ENCODE measurements at regions not wholly inside any gene's neighbourhood (a gene's known extent, or its start where the extent isn't known, plus 50 kb on each side); places are given as distances from the start of the nearest gene placed in this dataset.

- Histone ChIP-seq H3K27me3 (ENCODE audit: control insufficient read depth in 4 of 4, insufficient read depth in 4 of 4, low read length in 3 of 4) (peaks cover 0 to 4% (median 1%) of the 10 kb centered on the region in 4 donors), H3K27ac (ENCODE audit: low read depth in 1 of 2, low read length in 2 of 2) (no peak overlapping the region), H3K4me1 (ENCODE audit: control insufficient read depth in 4 of 4, insufficient read depth in 4 of 4, low read length in 3 of 4) (no peaks in the 10 kb centered on the region), H3K9me3 (ENCODE audit: control insufficient read depth in 4 of 4, low read length in 3 of 4) (no peaks in the 10 kb centered on the region), H3K9ac (ENCODE audit: low read depth in 1 of 2, low read length in 2 of 2) (no peak overlapping the region), H3K4me3 (ENCODE audit: low read depth in 1 of 3, low read length in 3 of 3) (no peak overlapping the region), H3K36me3 (ENCODE audit: control insufficient read depth in 4 of 4, insufficient read depth in 3 of 4, low read depth in 1 of 4, low read length in 3 of 4) (no peaks in the 10 kb centered on the region)
- 45% methylated on average over 2 of the region's 2 CpGs for WGBS
- no peak for DNase-seq (ENCODE audit: low spot score)
- TF ChIP-seq FOXA2 (IDR thresholded peaks at IDR 0.05) (no peak), CTCF (IDR thresholded peaks at IDR 0.05; ENCODE audit: low read depth, low read length, missing input control) (no peak), ATF3 (IDR thresholded peaks at IDR 0.05) (no peak), MAX (IDR thresholded peaks at IDR 0.05) (no peak), RXRA (IDR thresholded peaks at IDR 0.05) (no peak), YY1 (IDR thresholded peaks at IDR 0.05) (no peak), HNF4A (conservative IDR thresholded peaks at IDR 0.05) (no peak), SP1 (IDR thresholded peaks at IDR 0.05) (no peak), ZBTB33 (IDR thresholded peaks at IDR 0.05) (no peak), FOXA1 (IDR thresholded peaks at IDR 0.05) (no peak), HNF4G (IDR thresholded peaks at IDR 0.05) (no peak)
Observed at GRCh38 chr5:152072091-152072490, 147.4 kb upstream of the GLRA1 start.

GRCh38 chr5:152070591-152070990, 145.9 kb upstream of the GLRA1 start:
- H3K27ac ChIP-seq (ENCODE audit: low read depth in 1 of 2, low read length in 2 of 2): no peak overlapping the region
- TF ChIP-seq JUND (IDR thresholded peaks at IDR 0.05) (no peak), HNF4G (IDR thresholded peaks at IDR 0.05) (no peak), ZBTB33 (IDR thresholded peaks at IDR 0.05) (no peak)
- peaks cover 0 to 4% (median 1%) of the 10 kb centered on the region in 4 donors for H3K27me3 ChIP-seq (ENCODE audit: control insufficient read depth in 4 of 4, insufficient read depth in 4 of 4, low read length in 3 of 4)
- H3K9ac ChIP-seq (ENCODE audit: low read depth in 1 of 2, low read length in 2 of 2): no peak overlapping the region
- H3K9me3 ChIP-seq (ENCODE audit: control insufficient read depth in 4 of 4, low read length in 3 of 4): no peaks in the 10 kb centered on the region
- WGBS: 61% methylated on average over 2 of the region's 2 CpGs
- no peaks in the 10 kb centered on the region for H3K4me1 ChIP-seq (ENCODE audit: control insufficient read depth in 4 of 4, insufficient read depth in 4 of 4, low read length in 3 of 4)
- H3K36me3 ChIP-seq (ENCODE audit: control insufficient read depth in 4 of 4, insufficient read depth in 3 of 4, low read depth in 1 of 4, low read length in 3 of 4): no peaks in the 10 kb centered on the region
- no peak overlapping the region for H3K4me3 ChIP-seq (ENCODE audit: low read depth in 1 of 3, low read length in 3 of 3)
- no peak for DNase-seq (ENCODE audit: low spot score)

GRCh38 chr5:152066784-152067183, 142.1 kb upstream of the GLRA1 start:
- Histone ChIP-seq H3K4me3 (ENCODE audit: low read depth in 1 of 3, low read length in 3 of 3) (no peak overlapping the region), H3K9ac (ENCODE audit: low read depth in 1 of 2, low read length in 2 of 2) (no peak overlapping the region), H3K9me3 (ENCODE audit: control insufficient read depth in 4 of 4, low read length in 3 of 4) (no peaks in the 10 kb centered on the region), H3K27me3 (ENCODE audit: control insufficient read depth in 4 of 4, insufficient read depth in 4 of 4, low read length in 3 of 4) (no peaks in the 10 kb centered on the region), H3K27ac (ENCODE audit: low read depth in 1 of 2, low read length in 2 of 2) (no peak overlapping the region), H3K36me3 (ENCODE audit: control insufficient read depth in 4 of 4, insufficient read depth in 3 of 4, low read depth in 1 of 4, low read length in 3 of 4) (no peaks in the 10 kb centered on the region), H3K4me1 (ENCODE audit: control insufficient read depth in 4 of 4, insufficient read depth in 4 of 4, low read length in 3 of 4) (no peaks in the 10 kb centered on the region)
- 74% methylated on average over 3 of the region's 3 CpGs for WGBS
- DNase-seq (ENCODE audit: low spot score): no peak
- TF ChIP-seq RXRA (IDR thresholded peaks at IDR 0.05) (no peak), HNF4A (conservative IDR thresholded peaks at IDR 0.05) (no peak), EGR1 (IDR thresholded peaks at IDR 0.05; ENCODE audit: low read depth in 2 of 2) (no peak), RAD21 (IDR thresholded peaks at IDR 0.05) (no peak), ATF3 (IDR thresholded peaks at IDR 0.05) (no peak), MAX (IDR thresholded peaks at IDR 0.05) (no peak), NR2F2 (IDR thresholded peaks at IDR 0.05) (no peak), TAF1 (conservative IDR thresholded peaks at IDR 0.05) (no peak), JUND (IDR thresholded peaks at IDR 0.05) (no peak), REST (IDR thresholded peaks at IDR 0.05) (no peak)

Data from liver (tissue), 8 donors.